Thoracic aorta (tissue), 2 donors: ENCODE measurements at regions not wholly inside any gene's neighbourhood (a gene's known extent, or its start where the extent isn't known, plus 50 kb on each side); places are given as distances from the start of the nearest gene placed in this dataset.

ENCODE experiments used
- ATAC-seq: fragments of 150-250 bp; one replicate; pipeline ENCODE4 v1.8.0; 2017; ENCODE audit warnings: low read depth; ENCODE audit not compliant: insufficient number of reproducible peaks, low FRiP score
- DNase-seq: peaks from one replicate; pipeline ENCODE4 v3.0.0-alpha.2; 2020; ENCODE audit warnings: low spot score
- H3K27ac ChIP-seq, 2 donors: fragments of 200-600 bp; sonication (generic); 1 replicate in 1 of 2; 2 replicates in 1 of 2; pipeline ENCODE4 v1.5.1; 2016; ENCODE audit warnings: mild to moderate bottlenecking in 2 of 2, moderate library complexity in 2 of 2
- H3K27me3 ChIP-seq: fragments of 200-600 bp; sonication (generic); replicated peaks from 2 replicates; pipeline ENCODE4 v1.6.0; 2016; ENCODE audit warnings: mild to moderate bottlenecking; ENCODE audit not compliant: insufficient read depth
- H3K36me3 ChIP-seq: fragments of 200-600 bp; sonication (generic); one replicate; pipeline ENCODE4 v1.5.1; 2016
- H3K4me1 ChIP-seq, 2 donors: fragments of 200-600 bp; sonication (generic); 1 replicate in 1 of 2; 2 replicates in 1 of 2; pipeline versions ENCODE4 v1.5.1 to v1.6.0; 2016; ENCODE audit warnings: low read depth in 2 of 2, mild to moderate bottlenecking in 1 of 2; ENCODE audit not compliant: control insufficient read depth in 1 of 2
- H3K4me3 ChIP-seq: fragments of 200-600 bp; sonication (generic); 2 replicates; pipeline ENCODE4 v1.5.1; 2016; ENCODE audit warnings: mild to moderate bottlenecking
- H3K9me3 ChIP-seq: fragments of 200-600 bp; sonication (generic); 2 replicates; pipeline ENCODE4 v1.5.1; 2016
- TF ChIP-seq, protein P1 (sequence below): fragments of 200-600 bp; sonication (generic); IDR thresholded peaks from one replicate; pipeline ENCODE4 v1.5.1; 2019; ENCODE audit warnings: antibody characterized with exemption

- no peak for DNase-seq
- Histone ChIP-seq H3K27me3 (no peaks in the 10 kb centered on the region), H3K4me1 (no peaks in the 10 kb centered on the region), H3K36me3 (no peaks in the 10 kb centered on the region), H3K27ac (no peak overlapping the region), H3K4me3 (no peak overlapping the region), H3K9me3 (no peaks in the 10 kb centered on the region)
- TF ChIP-seq, protein P1, sequence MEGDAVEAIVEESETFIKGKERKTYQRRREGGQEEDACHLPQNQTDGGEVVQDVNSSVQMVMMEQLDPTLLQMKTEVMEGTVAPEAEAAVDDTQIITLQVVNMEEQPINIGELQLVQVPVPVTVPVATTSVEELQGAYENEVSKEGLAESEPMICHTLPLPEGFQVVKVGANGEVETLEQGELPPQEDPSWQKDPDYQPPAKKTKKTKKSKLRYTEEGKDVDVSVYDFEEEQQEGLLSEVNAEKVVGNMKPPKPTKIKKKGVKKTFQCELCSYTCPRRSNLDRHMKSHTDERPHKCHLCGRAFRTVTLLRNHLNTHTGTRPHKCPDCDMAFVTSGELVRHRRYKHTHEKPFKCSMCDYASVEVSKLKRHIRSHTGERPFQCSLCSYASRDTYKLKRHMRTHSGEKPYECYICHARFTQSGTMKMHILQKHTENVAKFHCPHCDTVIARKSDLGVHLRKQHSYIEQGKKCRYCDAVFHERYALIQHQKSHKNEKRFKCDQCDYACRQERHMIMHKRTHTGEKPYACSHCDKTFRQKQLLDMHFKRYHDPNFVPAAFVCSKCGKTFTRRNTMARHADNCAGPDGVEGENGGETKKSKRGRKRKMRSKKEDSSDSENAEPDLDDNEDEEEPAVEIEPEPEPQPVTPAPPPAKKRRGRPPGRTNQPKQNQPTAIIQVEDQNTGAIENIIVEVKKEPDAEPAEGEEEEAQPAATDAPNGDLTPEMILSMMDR: no peak
- peak; percentile 50 for ATAC-seq
Measured at GRCh38 chr2:62578803-62579640, 73.0 kb upstream of the TMEM17 start.

GRCh38 chr2:62577994-62578781 is 72.2 kb upstream of the TMEM17 start:
- no peak overlapping the region for H3K4me3 ChIP-seq
- H3K4me1 ChIP-seq: no peaks in the 10 kb centered on the region
- H3K27me3 ChIP-seq: no peaks in the 10 kb centered on the region
- TF ChIP-seq, protein P1: no peak
- H3K36me3 ChIP-seq: no peaks in the 10 kb centered on the region
- no peaks in the 10 kb centered on the region for H3K9me3 ChIP-seq
- ATAC-seq (no peak), DNase-seq (no peak)
- H3K27ac ChIP-seq: no peak overlapping the region

DNA sequence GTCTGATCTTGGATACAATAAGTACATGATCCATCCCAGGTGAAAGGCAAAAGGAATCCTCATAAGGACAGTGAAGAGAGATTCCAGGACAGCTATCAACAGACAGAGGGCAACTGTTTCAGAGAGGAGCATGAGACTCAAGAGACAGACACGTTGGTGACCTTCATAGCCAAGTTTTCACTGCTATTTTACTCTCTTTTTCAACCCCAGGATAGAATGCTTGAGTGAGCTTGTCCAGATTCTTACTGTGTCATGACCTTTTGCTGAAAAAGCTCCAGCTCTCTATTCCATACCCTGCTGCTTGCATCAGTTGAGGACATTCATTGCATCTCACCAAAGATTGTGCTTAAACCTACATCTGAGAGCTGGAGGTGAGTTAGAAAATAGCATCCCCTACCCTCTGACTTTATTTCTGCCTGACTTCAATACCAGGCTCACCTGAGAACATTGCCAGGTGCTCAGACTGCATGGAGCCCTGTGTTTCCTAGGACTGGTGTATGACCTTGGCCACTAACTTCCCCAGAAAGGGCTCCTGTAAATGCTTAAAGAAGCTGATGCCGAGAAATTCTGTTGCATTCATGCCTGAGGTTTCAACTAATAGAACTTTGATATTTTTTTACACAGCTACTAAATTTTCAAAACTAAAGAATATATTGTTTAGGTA is 70.4 kb upstream of the TMEM17 start:
- H3K4me3 ChIP-seq: no peak overlapping the region
- H3K4me1 ChIP-seq: peaks cover 0 to 2% of the 10 kb centered on the region in 2 donors
- TF ChIP-seq, protein P1: no peak
- H3K27ac ChIP-seq: no peak overlapping the region
- no peaks in the 10 kb centered on the region for H3K36me3 ChIP-seq
- DNase-seq (no peak), ATAC-seq (no peak)
- no peaks in the 10 kb centered on the region for H3K27me3 ChIP-seq
- H3K9me3 ChIP-seq: no peaks in the 10 kb centered on the region

DNA sequence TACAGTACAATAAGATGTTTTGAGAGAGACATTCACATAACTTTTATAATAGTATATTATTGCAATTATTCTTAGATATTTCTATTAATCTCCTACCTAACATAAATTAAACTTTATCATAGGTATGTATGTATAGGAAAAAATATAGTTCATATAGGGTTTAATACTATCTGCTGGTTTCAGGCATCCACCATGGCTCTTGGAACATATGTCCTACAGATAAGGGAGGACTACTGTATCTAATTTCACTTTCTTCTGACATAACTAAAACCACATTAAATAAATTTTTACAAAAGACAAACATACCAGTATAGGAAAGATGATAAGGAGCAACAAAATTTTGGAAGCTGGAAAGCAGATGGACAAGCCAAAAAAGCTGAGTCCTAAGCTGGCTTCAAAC is 67.9 kb upstream of the TMEM17 start:
- ATAC-seq (no peak), DNase-seq (no peak)
- Histone ChIP-seq H3K9me3 (no peaks in the 10 kb centered on the region), H3K4me1 (peaks cover 6 to 8% of the 10 kb centered on the region in 2 donors), H3K27ac (no peak overlapping the region), H3K27me3 (no peaks in the 10 kb centered on the region), H3K4me3 (no peak overlapping the region), H3K36me3 (no peaks in the 10 kb centered on the region)
- TF ChIP-seq, protein P1: no peak
